ENCODE measurements at regions not wholly inside any gene's neighbourhood (a gene's known extent, or its start where the extent isn't known, plus 50 kb on each side); places are given as distances from the start of the nearest gene placed in this dataset.

- H3K27ac ChIP-seq, result no peak overlapping the region
- FAIRE-seq (no peak), DNase-seq (ENCODE audit: low read depth in 1 of 2, low spot score in 1 of 2) (no peak), ATAC-seq (no peak)
- POLR2A ChIA-PET, result no interaction called here
- CTCF ChIA-PET, result no interaction called here
- TF ChIP-seq TFCP2L1 (CRISPR knock-in tag; IDR thresholded peaks at IDR 0.05), result no peak
- no peak for TF ChIP-seq POLR2A (IDR thresholded peaks at IDR 0.05; ENCODE audit: low read length)
- no peak for TF ChIP-seq BCL3 (IDR thresholded peaks at IDR 0.05)
- TF ChIP-seq, protein P1, sequence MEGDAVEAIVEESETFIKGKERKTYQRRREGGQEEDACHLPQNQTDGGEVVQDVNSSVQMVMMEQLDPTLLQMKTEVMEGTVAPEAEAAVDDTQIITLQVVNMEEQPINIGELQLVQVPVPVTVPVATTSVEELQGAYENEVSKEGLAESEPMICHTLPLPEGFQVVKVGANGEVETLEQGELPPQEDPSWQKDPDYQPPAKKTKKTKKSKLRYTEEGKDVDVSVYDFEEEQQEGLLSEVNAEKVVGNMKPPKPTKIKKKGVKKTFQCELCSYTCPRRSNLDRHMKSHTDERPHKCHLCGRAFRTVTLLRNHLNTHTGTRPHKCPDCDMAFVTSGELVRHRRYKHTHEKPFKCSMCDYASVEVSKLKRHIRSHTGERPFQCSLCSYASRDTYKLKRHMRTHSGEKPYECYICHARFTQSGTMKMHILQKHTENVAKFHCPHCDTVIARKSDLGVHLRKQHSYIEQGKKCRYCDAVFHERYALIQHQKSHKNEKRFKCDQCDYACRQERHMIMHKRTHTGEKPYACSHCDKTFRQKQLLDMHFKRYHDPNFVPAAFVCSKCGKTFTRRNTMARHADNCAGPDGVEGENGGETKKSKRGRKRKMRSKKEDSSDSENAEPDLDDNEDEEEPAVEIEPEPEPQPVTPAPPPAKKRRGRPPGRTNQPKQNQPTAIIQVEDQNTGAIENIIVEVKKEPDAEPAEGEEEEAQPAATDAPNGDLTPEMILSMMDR (IDR thresholded peaks at IDR 0.05), result no peak
- TF ChIP-seq FOXS1 (CRISPR knock-in tag; IDR thresholded peaks at IDR 0.05), result no peak
- TF ChIP-seq RFX5 (IDR thresholded peaks at IDR 0.05), result no peak
- no peak for TF ChIP-seq ZSCAN20 (CRISPR knock-in tag; IDR thresholded peaks at IDR 0.05)
- TF ChIP-seq MAFK (IDR thresholded peaks at IDR 0.05; ENCODE audit: partially characterized antibody), result no peak
- H3K9me3 ChIP-seq, result no peaks in the 10 kb centered on the region
- 16% methylated on average over 4 of the region's 4 CpGs for WGBS (ENCODE audit: missing lambda C conversion rate)
- no peak overlapping the region for H3K4me2 ChIP-seq
- H3K4me1 ChIP-seq, result no peaks in the 10 kb centered on the region
- no peak overlapping the region for H3K4me3 ChIP-seq
Measured at GRCh38 chr2:103880081-103880834, 973.7 kb upstream of the POU3F3 start.

- H3K9me3 ChIP-seq, result no peaks in the 10 kb centered on the region
- CTCF ChIA-PET, result no interaction called here
- TF ChIP-seq ZSCAN20 (CRISPR knock-in tag; IDR thresholded peaks at IDR 0.05) (no peak), CHD2 (IDR thresholded peaks at IDR 0.05; ENCODE audit: low read length, partially characterized antibody) (no peak), RNF2 (IDR thresholded peaks at IDR 0.05; ENCODE audit: borderline replicate concordance, low read depth) (no peak), REST (IDR thresholded peaks at IDR 0.05) (no peak), CEBPB (IDR thresholded peaks at IDR 0.05) (no peak), NPAS2 (CRISPR knock-in tag; IDR thresholded peaks at IDR 0.05; ENCODE audit: borderline replicate concordance) (no peak), MAX (IDR thresholded peaks at IDR 0.05) (no peak), HDAC2 (IDR thresholded peaks at IDR 0.05) (no peak), KDM1A (IDR thresholded peaks at IDR 0.05; ENCODE audit: low read depth) (no peak), POLR2AphosphoS2 (conservative IDR thresholded peaks at IDR 0.05; ENCODE audit: low read length) (no peak), PHF8 (IDR thresholded peaks at IDR 0.05; ENCODE audit: borderline replicate concordance, low read depth) (no peak), ZNF302 (CRISPR knock-in tag; IDR thresholded peaks at IDR 0.05) (no peak), EHMT2 (IDR thresholded peaks at IDR 0.05; ENCODE audit: low read depth) (no peak), NFE2L2 (conservative IDR thresholded peaks at IDR 0.05; ENCODE audit: low read length) (no peak), CBX2 (IDR thresholded peaks at IDR 0.05; ENCODE audit: borderline replicate concordance, low read depth) (no peak), FOSL2 (IDR thresholded peaks at IDR 0.05) (no peak), FOSL2 (CRISPR knock-in tag; IDR thresholded peaks at IDR 0.05) (no peak), RAD21 (conservative IDR thresholded peaks at IDR 0.05 in 1 of 2, IDR thresholded peaks at IDR 0.05 in 1 of 2) (no peak)
- TF ChIP-seq, protein P2, sequence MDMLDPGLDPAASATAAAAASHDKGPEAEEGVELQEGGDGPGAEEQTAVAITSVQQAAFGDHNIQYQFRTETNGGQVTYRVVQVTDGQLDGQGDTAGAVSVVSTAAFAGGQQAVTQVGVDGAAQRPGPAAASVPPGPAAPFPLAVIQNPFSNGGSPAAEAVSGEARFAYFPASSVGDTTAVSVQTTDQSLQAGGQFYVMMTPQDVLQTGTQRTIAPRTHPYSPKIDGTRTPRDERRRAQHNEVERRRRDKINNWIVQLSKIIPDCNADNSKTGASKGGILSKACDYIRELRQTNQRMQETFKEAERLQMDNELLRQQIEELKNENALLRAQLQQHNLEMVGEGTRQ (IDR thresholded peaks at IDR 0.05), result no peak
- 0% methylated on average over 1 of the region's 1 CpG for WGBS (ENCODE audit: missing lambda C conversion rate)
- no peak for FAIRE-seq
- POLR2A ChIA-PET, result no interaction called here
- H3K4me1 ChIP-seq, result no peaks in the 10 kb centered on the region
- no peak overlapping the region for H3K4me2 ChIP-seq
- ATAC-seq, result no peak
- no peak overlapping the region for H3K27ac ChIP-seq
- H3K4me3 ChIP-seq, result no peak overlapping the region
- DNase-seq (ENCODE audit: low read depth in 1 of 2, low spot score in 1 of 2), result no peak
Measured at GRCh38 chr2:103887625-103888024, 966.3 kb upstream of the POU3F3 start.
